ENCODE measurements at regions not wholly inside any gene's neighbourhood (a gene's known extent, or its start where the extent isn't known, plus 50 kb on each side); places are given as distances from the start of the nearest gene placed in this dataset.

GRCh38 chr3:11735638-11736037 lies 91.9 kb upstream of the VGLL4 start:
- Histone ChIP-seq H4K20me1 (replicated peaks in 1 of 2; ENCODE audit: control insufficient read depth in 1 of 2, insufficient read depth in 2 of 2, low read length in 2 of 2) (no peaks in the 10 kb centered on the region), H2BK12ac (ENCODE audit: low read depth, low read length) (no peak overlapping the region), H3K23me2 (ENCODE audit: low read depth, low read length) (no peaks in the 10 kb centered on the region), H3K23ac (ENCODE audit: insufficient read length) (no peak overlapping the region), H3K9ac (replicated peaks in 1 of 4; ENCODE audit: extremely low read depth in 1 of 4, low read depth in 3 of 4, low read length in 3 of 4) (no peak overlapping the region), H2BK20ac (ENCODE audit: low read length) (no peak overlapping the region), H4K91ac (replicated peaks; ENCODE audit: insufficient read length, low read length) (no peak overlapping the region), H3K79me1 (ENCODE audit: low read depth, low read length) (no peaks in the 10 kb centered on the region), H3K18ac (ENCODE audit: extremely low read depth, low read length) (no peak overlapping the region), H3K14ac (ENCODE audit: insufficient read length) (no peak overlapping the region), H2BK5ac (ENCODE audit: low read depth, low read length) (no peak overlapping the region), H3K27me3 (replicated peaks in 1 of 4; ENCODE audit: control insufficient read depth in 3 of 4, extremely low read depth in 1 of 4, insufficient read depth in 3 of 4, low read length in 3 of 4) (no peaks in the 10 kb centered on the region), H2AK5ac (ENCODE audit: low read depth, low read length) (no peak overlapping the region), H2BK15ac (ENCODE audit: low read length) (no peak overlapping the region), H2BK120ac (replicated peaks; ENCODE audit: low read depth, low read length) (no peak overlapping the region), H2AFZ (ENCODE audit: low read length) (no peak overlapping the region), H4K8ac (ENCODE audit: extremely low read depth, insufficient read depth, low read length) (no peak overlapping the region), H3K36me3 (ENCODE audit: control insufficient read depth in 2 of 4, insufficient read depth in 4 of 4, low read length in 3 of 4) (no peaks in the 10 kb centered on the region), H3K4me1 (replicated peaks in 1 of 4; ENCODE audit: control insufficient read depth in 3 of 4, insufficient read depth in 4 of 4, low read length in 3 of 4) (no peaks in the 10 kb centered on the region), H3K79me2 (ENCODE audit: control insufficient read depth in 1 of 2, insufficient read depth in 2 of 2, low read length in 2 of 2) (no peaks in the 10 kb centered on the region), H3K27ac (ENCODE audit: low read depth, low read length) (no peak overlapping the region), H3K4me2 (ENCODE audit: insufficient read depth in 1 of 2, low read depth in 2 of 2, low read length in 2 of 2) (no peak overlapping the region), H4K5ac (ENCODE audit: insufficient read length, low read depth, low read length) (no peak overlapping the region), H3K4me3 (ENCODE audit: extremely low read depth in 1 of 4, insufficient read depth in 2 of 4, low read depth in 3 of 4, low read length in 4 of 4) (no peak overlapping the region), H3K4ac (replicated peaks; ENCODE audit: insufficient read length, low read depth, low read length) (no peak overlapping the region), H3K9me3 (ENCODE audit: insufficient read depth in 2 of 2, low read depth in 1 of 2, low read length in 1 of 2) (no peaks in the 10 kb centered on the region), H3K56ac (replicated peaks; ENCODE audit: insufficient read length, low read depth, low read length) (no peak overlapping the region)
- CTCF ChIA-PET (ENCODE audit: partially characterized antibody): interaction anchor here (0.7 to 1.4 kb wide), 2 partner anchors 10 to 139 kb away, joined by 3 to 5 read pairs; no protein-coding TSS in a partner anchor
- 77% methylated on average over 6 of the region's 6 CpGs; no CpG with 5 or more reads in 1 of the 2 experiments for WGBS, 2 experiments (ENCODE audit: extremely low coverage in 1 of 2, insufficient coverage in 1 of 2, insufficient read length in 1 of 2, insufficient replicate concordance in 2 of 2, low coverage in 1 of 2, low lambda C conversion rate in 2 of 2, missing lambda C conversion rate in 1 of 2)
- POLR2A ChIA-PET (ENCODE audit: partially characterized antibody): no interaction called here
- FAIRE-seq (no peak), DNase-seq (ENCODE audit: low read depth in 1 of 2, low spot score in 2 of 2) (no peak)
- TF ChIP-seq MAX (IDR thresholded peaks at IDR 0.05) (0 out of 2 replicates have a peak, but pooled peaks have one; percentile 12), TEAD4 (IDR thresholded peaks at IDR 0.05; ENCODE audit: low read depth, low read length) (no peak)
